Activated CD4-positive, alpha-beta T cell treated with anti-CD3 and anti-CD28 coated beads, Interleukin-2, Interleukin-6, amounts not matched to agents 100 ng/mL and 50 ng/mL, durations not matched to agents 16 hours and 8 hours (primary cell): ENCODE measurements at regions not wholly inside any gene's neighbourhood (a gene's known extent, or its start where the extent isn't known, plus 50 kb on each side); places are given as distances from the start of the nearest gene placed in this dataset.

Experiments used
- DNase-seq: peaks from one replicate; pipeline ENCODE4 v3.0.0-alpha.2; 2020

DNA sequence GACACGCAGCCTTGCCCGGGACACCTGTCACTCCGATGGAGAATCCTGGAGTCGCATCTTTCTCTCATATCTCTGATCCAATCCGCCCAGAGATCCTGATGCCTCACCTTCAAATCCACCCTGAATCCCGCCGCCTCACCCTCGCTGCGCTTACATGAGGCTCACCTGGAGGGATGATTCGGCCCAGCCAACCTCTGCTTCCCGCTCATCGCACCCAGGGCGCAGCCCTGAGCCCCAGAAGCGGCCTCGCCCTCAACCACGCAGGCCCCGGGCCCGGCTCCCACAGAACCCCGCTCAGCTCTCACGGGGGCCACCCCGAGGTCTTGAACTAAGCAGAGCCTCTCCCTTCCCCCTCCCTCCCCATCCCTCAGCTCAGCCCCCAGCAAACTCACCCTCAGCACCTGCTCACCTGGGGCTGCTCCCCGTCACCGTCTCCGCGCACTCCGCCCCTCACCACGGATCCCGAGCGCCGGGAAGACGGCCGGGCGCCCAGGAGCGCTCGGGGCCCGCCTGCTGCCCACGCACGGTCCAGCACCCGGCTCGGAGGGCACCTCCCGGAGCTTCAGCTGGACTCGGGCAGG lies 160.0 kb downstream of the NDUFA10 start:
- DNase-seq = no peak

DNA sequence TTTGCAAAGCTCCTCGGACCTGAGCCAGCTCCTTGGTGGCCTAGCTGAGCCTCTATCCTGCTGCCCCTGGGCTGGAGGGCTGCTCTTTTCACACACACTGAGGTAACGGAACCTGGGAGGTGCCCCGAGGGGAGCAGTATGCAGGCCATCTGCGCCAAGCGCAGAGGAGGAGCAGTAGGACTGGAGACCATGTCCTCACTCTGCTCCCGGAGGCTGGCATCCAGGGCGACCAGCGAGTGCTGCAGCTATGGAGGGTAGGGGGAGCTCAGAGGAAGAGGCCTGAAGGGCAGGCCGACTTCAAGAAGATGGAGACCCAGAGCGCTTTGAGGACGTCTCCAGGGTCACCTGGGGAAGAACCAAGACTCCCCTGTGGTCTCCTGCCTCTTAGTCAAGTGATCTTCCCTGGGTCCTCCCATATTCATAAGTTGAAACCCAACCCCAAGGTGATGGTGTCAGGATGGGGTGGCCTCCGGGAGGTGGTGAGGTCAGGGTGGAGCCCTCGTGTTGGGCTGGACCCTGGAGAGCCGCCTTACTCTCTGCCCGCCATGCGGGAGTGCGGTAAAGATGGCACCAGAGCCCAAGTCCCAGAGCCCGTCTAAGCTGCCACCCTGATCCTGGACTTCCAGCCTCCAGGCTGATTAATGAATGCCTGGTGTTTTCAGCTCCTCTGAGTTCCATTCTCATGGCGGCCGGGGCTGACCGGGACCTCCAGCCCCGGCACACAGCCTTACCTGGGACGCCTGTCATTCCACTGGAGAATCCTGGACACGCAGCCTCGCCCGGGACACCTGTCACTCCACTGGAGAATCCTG lies 160.7 kb downstream of the NDUFA10 start:
- DNase-seq = no peak

DNA sequence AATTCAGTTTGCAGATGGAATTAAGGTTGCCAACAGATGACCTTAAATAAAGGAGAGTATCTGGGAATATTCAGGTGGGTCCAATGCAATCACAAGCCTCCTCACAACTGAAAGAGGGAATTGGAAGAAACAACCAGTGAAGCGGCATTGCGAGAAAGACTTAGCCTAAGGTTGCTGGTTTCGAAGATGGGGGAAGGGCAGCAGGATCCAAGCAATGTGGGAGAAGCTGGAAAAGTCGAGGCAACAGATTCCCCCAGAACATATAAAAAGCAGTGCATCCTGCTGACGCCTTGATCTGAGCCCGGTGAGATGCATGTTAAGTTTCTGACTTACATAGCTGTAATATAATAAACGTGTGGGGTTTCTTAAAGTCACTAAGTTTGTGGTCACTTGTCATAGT lies 162.5 kb downstream of the NDUFA10 start:
- DNase-seq = no peak

DNA sequence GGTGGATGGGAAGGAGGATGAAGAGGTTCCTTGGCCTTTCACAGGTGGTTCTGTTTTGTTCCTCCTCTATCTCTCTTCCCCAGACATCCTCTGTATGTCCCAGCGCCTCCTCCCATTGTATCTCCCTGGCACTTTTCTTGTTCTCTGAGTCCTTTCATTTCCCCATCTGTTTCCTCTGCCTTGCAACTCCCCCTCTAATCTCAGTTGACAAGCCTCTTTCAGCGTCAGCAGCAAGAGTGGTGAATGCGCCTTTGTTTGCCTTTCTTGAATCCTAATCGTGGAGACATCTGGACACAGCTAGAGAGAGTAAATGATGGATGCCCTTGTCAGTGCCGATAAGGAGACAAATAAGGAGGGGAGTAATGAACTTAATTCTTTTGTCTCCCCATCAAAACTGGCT lies 167.0 kb downstream of the NDUFA10 start:
- no peak for DNase-seq

DNA sequence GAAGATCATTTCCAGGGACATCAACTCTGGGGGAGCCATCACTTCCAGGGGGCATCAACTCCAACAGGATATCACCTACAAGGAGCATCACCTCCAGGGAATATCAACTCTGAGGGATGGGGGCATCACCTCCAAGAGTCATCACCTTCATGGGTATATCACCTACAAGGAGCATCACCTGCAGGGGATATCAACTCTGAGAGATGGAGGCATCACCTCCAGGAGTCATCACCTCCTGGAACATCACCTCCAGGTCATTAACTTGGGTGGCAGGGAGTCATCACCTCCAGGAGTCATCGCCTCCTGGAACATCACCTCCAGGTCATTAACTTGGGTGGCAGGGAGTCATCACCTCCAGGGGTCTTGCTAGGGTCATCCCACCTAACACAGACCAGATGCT lies 167.6 kb downstream of the NDUFA10 start:
- DNase-seq = no peak

DNA sequence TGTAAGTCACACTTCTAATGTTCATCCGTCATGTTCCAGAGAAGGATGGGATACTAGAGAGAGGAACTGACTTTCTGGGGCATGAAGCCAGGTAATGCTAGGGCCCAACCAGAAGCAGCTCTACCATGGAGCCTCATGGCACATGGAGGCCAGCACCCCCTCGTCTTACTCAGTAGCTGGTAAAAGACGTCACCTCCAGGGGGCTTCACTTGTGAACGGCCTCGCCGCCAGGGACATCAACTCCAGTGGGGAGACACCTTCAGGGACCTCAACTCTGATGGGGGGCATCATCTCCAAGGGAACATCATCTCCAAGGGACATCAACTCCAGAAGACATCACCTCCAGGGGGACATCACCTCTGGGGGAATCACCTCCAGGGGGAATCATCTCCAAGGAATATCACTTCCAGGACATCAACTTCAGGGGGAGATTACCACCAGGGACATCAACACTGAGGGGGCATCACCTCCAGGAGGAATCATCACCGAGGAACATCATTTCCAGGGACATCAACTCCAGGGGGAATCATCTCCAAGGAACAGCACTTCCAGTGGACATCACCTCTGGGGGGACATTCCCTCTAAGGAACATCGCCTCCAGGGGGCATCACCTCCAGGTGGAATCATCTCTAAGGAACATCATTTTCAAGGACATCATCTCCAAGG lies 168.4 kb downstream of the NDUFA10 start:
- no peak for DNase-seq

DNA sequence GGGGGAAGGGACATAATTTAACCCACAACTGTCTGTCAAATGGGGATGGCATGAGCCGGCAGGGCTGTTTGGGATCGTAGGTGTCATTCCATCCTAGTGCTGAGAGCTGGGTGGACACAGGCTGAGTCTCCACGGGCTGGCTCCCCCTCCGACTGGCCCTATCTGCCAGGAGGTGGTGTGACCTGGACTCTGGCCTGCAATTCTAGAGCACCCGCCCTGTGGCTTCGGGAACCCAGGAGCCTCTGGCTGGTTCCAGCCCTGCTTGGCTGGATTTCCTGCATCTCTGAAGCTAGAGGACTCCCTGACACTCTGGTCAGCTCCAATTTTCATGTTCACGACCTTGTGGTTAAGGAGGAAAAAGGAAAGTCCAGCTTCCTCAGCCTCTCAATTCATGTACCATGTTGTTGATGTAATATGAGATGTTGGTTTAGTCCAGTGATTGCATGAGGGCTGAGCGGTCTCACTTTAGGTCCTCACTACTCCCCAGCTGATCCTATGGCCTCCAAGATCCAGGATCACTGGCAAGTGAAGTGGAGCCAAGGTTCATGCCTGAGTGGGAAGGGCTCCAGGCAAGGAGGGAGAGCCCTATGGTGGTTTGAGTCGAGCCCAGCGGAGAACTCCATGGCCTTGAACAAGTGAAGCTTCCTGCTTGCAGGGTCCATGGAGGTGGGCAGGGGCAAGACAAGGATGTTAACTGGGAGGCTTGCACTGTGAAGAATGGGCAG lies 169.1 kb downstream of the NDUFA10 start:
- DNase-seq = no peak

DNA sequence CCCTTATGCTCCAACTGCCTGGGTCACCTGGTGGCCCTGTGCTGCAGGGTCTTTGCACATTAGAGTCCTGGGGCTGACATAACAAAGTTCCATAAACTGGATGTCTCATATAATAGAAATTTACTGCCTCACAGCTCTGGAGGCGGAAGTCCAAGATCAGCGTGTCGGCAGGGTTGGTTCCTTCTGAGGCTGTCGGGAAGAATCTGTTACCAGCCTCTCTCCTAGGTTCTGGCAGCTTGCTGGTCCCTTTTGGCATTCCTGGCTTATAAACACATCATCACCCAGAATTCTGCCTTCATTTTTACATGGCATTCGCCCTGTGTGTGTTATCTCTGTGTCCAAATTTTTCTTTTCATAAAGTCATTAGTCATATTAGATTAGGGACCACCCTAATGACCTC lies 170.5 kb downstream of the NDUFA10 start:
- DNase-seq = no peak

DNA sequence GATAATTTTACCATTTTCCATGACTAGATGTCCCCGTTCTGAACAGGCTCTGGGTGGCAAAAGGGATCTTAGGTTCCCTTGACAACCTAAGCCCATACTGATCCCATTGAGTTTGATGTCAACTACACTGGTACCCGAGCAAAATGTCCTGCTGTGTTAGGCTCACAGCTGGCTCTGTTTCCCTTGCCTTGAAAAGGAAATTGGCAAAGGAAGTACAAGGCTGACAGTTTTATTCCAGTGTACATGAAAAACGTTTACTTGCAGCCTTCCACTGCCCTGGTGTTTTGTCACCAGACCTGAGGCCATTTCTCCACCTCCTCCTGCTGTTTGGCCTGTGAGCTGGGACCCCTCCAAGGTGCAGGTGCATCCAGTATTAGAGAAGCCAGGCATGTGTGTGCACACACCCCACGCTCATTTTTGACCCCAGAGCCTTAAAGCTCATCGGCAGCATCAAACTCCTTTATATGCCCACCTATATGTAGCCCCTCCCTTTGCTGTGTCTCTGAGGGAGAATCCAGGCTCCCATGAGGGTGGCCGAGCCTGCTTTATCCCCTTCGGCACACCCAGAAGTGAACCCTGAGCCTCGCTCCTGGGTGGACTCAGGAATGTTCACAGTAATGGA lies 171.3 kb downstream of the NDUFA10 start:
- no peak for DNase-seq

DNA sequence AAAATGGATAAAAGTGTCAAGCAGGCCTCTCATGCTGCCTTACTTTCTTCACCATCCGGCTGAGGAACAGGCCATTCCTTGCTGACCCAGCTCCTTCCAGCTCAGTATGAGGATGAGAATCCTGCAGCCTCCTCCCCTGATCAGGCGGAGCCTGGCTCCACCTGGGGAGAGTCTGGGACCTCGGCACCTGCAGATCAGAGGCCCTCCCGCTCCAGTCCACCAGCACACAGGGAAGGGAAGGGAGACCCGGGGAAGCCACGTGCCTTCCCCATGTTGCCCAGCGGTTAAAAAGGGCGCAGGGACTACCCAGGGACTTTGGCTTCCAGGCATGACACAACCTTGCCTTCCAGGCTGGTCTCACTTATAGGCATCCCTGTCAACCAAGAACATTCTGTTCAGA lies 172.0 kb downstream of the NDUFA10 start:
- no peak for DNase-seq

DNA sequence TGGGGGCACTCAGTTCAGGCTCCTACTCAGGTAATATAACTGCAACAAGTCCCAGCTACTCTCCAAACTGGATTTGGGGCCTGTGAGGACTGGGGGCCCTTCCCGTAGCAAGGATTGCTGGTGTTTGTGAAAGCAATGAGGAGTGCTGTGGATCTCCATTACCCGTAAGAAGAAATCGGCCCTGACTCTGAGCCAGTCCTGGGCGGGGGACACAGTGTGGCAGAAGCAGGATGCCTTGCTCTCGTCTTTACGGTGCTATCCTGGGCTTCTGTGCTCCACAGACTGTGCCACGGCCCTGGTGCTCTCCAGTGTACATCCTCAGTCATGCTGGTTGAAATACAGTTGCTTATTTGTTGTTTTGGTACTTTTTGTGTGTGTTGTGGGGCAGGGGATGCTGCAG lies 172.9 kb downstream of the NDUFA10 start:
- no peak for DNase-seq

DNA sequence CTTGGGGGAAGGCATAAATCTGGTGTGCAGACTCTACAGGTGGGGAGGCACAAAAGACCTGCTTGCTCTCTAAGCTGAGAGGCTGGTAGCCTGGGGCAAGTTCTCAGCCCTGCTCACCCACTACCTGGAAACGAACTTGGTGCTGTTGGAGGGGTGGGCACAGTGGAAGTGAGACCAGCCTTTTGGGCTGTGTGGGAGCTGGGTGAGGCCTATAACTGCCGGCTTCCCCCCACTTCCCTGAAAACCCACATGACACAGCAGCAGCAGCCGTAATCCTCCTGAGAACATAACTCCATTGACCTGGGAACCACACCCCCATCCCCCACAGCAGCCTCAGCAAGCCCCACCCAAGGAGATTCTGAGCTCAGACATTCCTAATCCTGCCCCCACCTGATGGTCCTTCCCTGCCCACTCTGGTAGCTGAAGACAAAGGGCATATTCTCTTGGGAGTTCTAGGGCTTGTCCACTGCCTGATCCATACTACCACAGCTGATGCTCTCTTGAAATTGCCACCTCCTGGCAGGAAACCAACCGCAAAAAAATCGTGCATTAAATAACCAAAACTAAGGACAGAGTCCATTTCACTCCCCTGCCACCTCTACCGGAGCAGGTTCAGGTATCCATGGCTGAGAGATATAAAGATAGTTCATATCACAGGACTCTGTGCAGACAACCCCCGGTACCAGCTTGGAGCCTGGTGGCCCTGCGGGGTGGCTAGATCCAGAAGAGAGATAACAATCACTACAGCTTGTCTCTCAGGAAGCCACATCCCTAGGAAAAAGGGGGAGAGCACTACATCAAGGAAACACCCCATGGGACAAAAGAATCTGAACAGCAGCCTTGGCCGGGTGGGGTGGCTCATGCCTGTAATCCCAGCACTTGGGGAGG lies 178.1 kb downstream of the NDUFA10 start:
- no peak for DNase-seq

DNA sequence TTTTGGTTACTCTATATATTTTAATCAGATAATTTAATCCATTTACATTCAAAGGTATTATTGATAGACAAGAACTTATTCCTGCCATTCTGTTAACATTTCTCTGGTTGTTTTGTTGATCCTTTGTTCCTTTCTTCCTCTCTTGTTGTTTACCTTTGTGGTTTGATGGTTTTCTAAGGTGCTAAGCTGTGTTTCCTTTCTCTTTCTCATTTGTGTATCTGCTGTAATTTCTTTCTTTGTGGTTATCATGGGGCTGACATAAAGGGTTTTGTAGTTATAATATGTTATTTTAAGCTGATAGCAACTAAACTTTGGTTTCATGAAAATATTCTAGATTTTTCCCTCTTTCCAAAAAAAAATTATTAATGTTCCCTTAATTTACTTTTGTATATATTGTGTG lies 179.2 kb downstream of the NDUFA10 start:
- no peak for DNase-seq

DNA sequence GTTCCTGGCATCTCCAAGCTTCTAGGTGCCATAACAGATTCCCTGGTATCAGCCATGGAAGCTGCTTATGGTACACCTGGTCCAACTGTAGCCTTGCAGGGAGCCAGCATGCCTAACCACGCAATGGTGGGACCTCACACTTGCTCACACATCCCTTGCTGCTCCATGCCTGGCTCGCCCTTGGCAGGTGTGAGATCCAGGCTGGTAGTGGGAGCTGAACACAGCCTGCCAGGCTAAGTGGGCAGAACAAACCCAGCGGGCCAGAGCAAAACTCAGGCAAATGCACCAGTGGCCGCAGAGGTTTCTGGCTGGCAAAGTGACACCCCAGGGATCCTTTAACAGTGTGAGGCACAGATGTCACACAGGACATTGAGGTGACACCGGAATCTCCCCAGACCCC lies 185.8 kb downstream of the NDUFA10 start:
- DNase-seq = no peak

DNA sequence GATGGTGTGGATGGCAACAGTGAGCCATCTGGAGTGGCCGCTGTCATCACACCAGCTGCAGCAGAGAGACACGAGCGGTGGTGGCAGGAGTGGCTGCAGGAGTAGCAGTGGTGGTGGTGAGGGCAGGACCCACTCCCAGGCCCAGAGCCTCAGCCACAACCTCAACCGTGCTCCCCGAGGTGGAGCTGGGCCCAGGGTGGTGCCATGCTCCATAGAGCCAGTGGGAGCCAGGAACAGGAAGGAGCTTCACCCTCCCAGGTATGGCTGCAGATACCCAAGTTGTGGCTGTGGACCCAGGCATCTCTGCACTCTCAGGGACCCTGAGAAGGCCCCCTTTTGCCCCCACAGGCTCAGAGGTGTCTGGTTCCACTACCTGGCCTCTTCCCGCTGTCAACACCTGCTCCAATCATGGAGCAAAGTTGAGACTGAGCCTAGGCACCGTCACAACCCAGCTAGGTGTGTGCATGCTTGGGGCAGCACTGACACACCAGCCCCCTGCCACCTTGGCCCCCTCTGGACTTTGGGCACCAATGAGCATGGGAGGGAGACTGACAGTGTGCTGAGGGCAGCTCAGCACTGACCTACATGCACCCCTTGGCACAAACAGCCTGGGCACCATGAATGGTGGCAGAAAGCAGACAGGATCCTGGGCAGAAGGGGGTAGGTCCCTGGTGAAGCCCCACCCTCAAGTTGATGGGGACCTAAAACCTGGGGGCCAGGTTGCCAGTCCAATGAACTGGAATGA lies 188.9 kb downstream of the NDUFA10 start:
- DNase-seq = no peak

DNA sequence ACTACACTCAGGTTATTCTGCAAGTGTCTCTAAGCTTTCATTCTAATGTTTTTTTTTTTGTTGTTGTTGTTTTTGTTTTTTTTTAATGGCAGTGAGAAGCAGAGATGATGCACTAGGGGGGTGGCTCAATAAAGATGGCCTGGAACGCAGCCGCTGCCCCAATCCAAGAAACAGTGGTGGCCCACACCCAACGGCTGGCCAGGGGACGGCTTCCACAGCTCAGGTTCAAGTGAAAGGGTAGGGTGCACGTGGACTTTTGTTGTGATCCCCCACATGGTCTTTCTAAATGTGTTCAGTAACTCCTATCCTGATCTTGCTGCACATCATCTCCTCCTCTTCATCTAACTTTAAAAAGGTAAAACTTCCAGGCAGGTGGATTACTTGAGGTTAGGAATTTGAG lies 190.1 kb downstream of the NDUFA10 start:
- DNase-seq = no peak

DNA sequence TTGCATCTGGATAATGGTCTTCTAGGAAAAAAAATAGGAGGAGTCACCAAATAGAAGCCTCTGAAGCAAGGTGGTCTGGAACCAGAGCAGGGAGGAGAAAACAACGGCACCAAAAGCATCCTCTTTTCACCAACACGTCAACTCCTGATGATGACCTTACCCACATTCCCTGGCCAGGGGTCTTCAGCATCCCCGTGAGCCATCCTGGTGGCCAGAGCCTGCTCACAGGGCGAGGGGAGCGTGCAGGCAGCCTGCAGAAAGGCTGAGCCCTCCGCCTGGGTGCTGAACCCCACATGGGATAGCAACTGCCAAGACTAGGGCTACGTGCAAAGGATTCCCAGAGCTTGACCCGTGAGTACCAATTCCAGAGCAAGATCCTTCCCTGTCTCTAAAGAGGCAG lies 191.0 kb downstream of the NDUFA10 start:
- no peak for DNase-seq

DNA sequence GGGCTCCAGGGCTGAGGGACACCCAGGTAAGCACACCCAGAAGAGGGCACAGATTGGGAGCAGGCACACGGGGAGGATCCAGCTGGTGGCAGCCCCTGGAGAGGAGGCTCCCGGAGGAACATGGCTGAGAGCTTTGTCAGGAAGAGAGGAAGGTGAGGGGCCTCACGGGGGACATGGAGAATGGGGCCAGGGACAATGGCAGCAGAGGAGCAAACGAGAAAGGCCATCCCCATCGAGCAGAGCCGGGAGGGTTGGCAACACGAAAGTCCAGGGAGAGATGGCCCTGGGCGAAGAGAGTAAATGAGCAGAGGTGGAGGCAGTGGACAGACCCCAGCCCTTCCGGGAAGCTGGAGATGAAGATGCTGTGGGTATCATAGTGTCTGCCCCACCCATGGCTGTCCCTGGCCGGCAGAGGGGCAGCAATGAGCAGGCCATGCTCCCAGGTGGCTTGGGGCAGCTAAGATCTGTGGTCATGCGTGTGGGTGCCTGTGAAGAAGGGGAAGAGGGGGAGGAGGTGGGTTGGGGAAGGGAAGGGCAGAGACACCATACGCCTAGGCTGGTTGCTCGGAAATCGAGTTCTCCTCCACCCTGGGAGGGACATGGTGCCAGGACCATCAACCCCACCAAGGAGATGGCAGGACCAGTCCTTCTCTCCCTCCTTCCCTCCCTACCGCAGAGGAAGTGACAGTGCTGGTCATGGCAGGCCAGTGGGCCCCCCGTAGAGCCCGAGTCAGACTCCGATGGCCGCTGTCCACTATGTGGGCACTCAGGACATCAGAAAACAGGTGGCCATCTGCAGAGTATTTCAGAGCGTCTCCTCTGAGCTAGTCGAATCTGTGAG lies 191.7 kb downstream of the NDUFA10 start:
- DNase-seq = no peak

DNA sequence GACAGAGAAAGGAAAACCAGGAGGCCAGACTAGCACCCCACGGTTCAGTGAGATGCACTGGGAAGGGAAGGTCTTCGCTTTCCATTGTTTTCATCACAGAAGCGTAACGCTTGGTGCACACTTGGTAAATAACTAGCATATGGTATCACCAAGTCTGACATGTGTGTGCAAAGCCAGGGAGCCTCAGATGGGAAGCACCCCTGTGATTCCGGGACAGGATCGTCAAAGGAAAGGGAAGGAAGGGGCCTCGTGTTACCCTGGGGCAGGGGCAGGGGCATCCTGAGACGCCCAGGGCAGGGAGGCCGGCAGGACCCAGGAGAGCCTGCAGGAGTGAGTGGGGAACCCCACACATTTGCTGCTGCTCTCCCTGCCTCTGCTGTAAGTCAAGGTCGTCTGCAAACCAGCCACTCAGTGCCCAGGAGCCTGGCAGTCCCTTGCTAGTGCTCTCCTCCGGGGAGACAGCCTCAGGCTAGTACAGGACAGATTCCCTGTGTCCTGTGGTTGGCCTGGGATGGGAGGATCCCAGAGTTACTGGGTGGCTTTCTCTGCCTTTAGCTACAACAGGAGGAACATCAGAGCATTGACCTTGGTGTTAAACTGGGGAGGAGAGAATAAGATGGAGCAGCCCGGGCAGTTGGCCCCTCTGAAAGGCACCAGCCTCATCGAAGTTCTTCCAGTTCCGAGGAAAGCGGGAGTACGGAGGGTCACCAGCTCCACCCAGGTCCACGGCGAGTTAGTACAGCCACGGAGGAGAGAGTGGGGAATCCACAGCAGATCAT lies 192.5 kb downstream of the NDUFA10 start:
- DNase-seq = no peak
